Astrocyte (in vitro differentiated cells and primary cell): ENCODE measurements at regions not wholly inside any gene's neighbourhood (a gene's known extent, or its start where the extent isn't known, plus 50 kb on each side); places are given as distances from the start of the nearest gene placed in this dataset.

Source experiments
- CTCF ChIP-seq: IDR thresholded peaks from 2 replicates; pipeline ENCODE4 v1.5.1; 2011; ENCODE audit warnings: low read depth, mild to moderate bottlenecking, inconsistent platforms, low read length, moderate library complexity; ENCODE audit not compliant: insufficient read depth
- EZH2 ChIP-seq: IDR thresholded peaks from 2 replicates; pipeline ENCODE4 v1.6.1; 2012; ENCODE audit warnings: mild to moderate bottlenecking, low read length, inconsistent platforms; ENCODE audit not compliant: insufficient read depth

GRCh38 chr1:193498088-193498655 is 311.8 kb upstream of the B3GALT2 start:
- TF ChIP-seq CTCF, result no peak
- TF ChIP-seq EZH2, result no peak
